PC-3 (cell line): ENCODE measurements at regions not wholly inside any gene's neighbourhood (a gene's known extent, or its start where the extent isn't known, plus 50 kb on each side); places are given as distances from the start of the nearest gene placed in this dataset.

ENCODE experiments used
- ATAC-seq: fragments of 200-7000 bp; cut with Tn5 transposase; 2 replicates; pipeline ENCODE4 v1.9.1; 2020; ENCODE audit warnings: mild to moderate bottlenecking, moderate library complexity
- BruUV-seq: library from RNA; stranded (reverse); fragments of 400-500 nt; replicated peaks from 2 replicates; lab custom pipeline; 2021; lab: Mats Ljungman, UMichigan
- CTCF ChIA-PET: fragments of 300-600 bp; sonication (Branson Sonifier 250); formaldehyde crosslinking; loops from one replicate; lab custom pipeline; 2022; ENCODE audit warnings: antibody characterized with exemption; lab: Charles Lee
- POLR2A ChIA-PET: fragments of 300-600 bp; sonication (Branson Sonifier 250); formaldehyde crosslinking; loops from one replicate; lab custom pipeline; 2022; ENCODE audit warnings: antibody characterized with exemption; ENCODE audit not compliant: unreplicated experiment; lab: Charles Lee
- DNase-seq: peaks from one replicate; pipeline ENCODE4 v3.0.0-alpha.2; 2015
- H2AFZ ChIP-seq: fragments of 300-600 bp; sonication (generic); 2 replicates; pipeline ENCODE4 v1.6.0; 2016; ENCODE audit warnings: antibody characterized with exemption, low read length
- H3F3A ChIP-seq: fragments of 300-600 bp; sonication (generic); one replicate; pipeline ENCODE4 v1.6.0; 2017; ENCODE audit warnings: antibody characterized with exemption, low read length, control low read depth, mild to moderate bottlenecking; ENCODE audit not compliant: unreplicated experiment
- H3K27ac ChIP-seq: fragments of 300-600 bp; sonication (generic); 2 replicates; pipeline ENCODE4 v1.5.1; 2016; ENCODE audit warnings: mild to moderate bottlenecking, low read length
- H3K27me3 ChIP-seq: fragments of 300-600 bp; sonication (generic); 2 replicates; pipeline ENCODE4 v1.6.1; 2016; ENCODE audit warnings: low read length, mixed read lengths
- H3K36me3 ChIP-seq: fragments of 300-600 bp; sonication (generic); 2 replicates; pipeline ENCODE4 v1.6.1; 2016; ENCODE audit warnings: low read depth, mixed run types, low read length, mixed read lengths
- H3K4me1 ChIP-seq: fragments of 300-600 bp; sonication (generic); 2 replicates; pipeline ENCODE4 v1.5.1; 2016; ENCODE audit warnings: low read length; ENCODE audit not compliant: insufficient read depth
- H3K4me2 ChIP-seq: fragments of 300-600 bp; sonication (generic); 2 replicates; pipeline ENCODE4 v1.6.0; 2016; ENCODE audit warnings: low read length
- H3K4me3 ChIP-seq: fragments of 300-600 bp; sonication (generic); 2 replicates; pipeline ENCODE4 v1.5.1; 2016; ENCODE audit warnings: mild to moderate bottlenecking, low read length, mixed read lengths
- H3K79me2 ChIP-seq: fragments of 300-600 bp; sonication (generic); 2 replicates; pipeline ENCODE4 v1.6.1; 2017; ENCODE audit warnings: low read length, mixed read lengths
- H3K9ac ChIP-seq: fragments of 300-600 bp; sonication (generic); 2 replicates; pipeline ENCODE4 v1.6.0; 2016; ENCODE audit warnings: mild to moderate bottlenecking, low read length
- H3K9me2 ChIP-seq: fragments of 300-600 bp; sonication (generic); replicated peaks from 2 replicates; pipeline ENCODE4 v1.6.1; 2016; ENCODE audit warnings: mixed run types, low read length, mixed read lengths
- H3K9me3 ChIP-seq: fragments of 300-600 bp; sonication (generic); 2 replicates; pipeline ENCODE4 v1.6.1; 2016; ENCODE audit warnings: low read length, mixed read lengths
- H4K20me1 ChIP-seq: fragments of 300-600 bp; sonication (generic); 2 replicates; pipeline ENCODE4 v1.6.1; 2016; ENCODE audit warnings: low read length, mixed read lengths
- EZH2 ChIP-seq: fragments of 300-600 bp; sonication (generic); IDR thresholded peaks from one replicate; pipeline ENCODE4 v1.6.1; 2017; ENCODE audit warnings: antibody characterized with exemption, mild to moderate bottlenecking, low read length; ENCODE audit not compliant: unreplicated experiment
- EZH2phosphoT487 ChIP-seq: fragments of 300-600 bp; sonication (generic); IDR thresholded peaks from 2 replicates; pipeline ENCODE4 v1.6.1; 2018; ENCODE audit warnings: mild to moderate bottlenecking, antibody characterized with exemption, low read length, borderline replicate concordance
- intact Hi-C: fragments of 100-400 bp; cut with micrococcal nuclease; formaldehyde crosslinking; loops from 2 replicates; pipeline ENCODE4 v1.9.0; 2023
- TF ChIP-seq, protein P1 (sequence below): fragments of 300-600 bp; sonication (generic); conservative IDR thresholded peaks from 2 replicates; pipeline ENCODE4 v1.5.1; 2017; ENCODE audit warnings: antibody characterized with exemption, low read depth, mild to moderate bottlenecking, low read length

DNA sequence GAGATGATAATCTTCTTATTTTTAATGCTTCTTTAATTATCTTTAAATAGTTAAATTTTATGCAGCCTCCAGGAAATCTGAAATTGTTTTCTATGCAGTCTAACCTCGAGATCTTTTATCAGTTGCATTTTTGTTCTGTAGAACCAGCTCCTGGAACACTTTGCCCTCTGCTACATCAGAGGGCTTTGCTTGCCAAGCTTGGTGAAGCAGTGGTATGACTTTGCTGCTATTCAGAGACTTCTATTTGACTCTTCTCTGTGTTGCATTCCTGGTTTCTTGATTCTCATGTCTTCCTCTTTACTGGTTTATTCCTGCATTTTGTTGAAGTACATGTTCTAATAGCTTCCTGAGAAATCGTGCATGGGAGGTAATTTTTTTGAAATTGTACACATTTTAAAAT is 163.7 kb upstream of the TMEM229A start:
- TF ChIP-seq, protein P1, sequence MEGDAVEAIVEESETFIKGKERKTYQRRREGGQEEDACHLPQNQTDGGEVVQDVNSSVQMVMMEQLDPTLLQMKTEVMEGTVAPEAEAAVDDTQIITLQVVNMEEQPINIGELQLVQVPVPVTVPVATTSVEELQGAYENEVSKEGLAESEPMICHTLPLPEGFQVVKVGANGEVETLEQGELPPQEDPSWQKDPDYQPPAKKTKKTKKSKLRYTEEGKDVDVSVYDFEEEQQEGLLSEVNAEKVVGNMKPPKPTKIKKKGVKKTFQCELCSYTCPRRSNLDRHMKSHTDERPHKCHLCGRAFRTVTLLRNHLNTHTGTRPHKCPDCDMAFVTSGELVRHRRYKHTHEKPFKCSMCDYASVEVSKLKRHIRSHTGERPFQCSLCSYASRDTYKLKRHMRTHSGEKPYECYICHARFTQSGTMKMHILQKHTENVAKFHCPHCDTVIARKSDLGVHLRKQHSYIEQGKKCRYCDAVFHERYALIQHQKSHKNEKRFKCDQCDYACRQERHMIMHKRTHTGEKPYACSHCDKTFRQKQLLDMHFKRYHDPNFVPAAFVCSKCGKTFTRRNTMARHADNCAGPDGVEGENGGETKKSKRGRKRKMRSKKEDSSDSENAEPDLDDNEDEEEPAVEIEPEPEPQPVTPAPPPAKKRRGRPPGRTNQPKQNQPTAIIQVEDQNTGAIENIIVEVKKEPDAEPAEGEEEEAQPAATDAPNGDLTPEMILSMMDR = no peak
- TF ChIP-seq EZH2 = no peak
- TF ChIP-seq EZH2phosphoT487 = no peak
- H4K20me1 ChIP-seq = no peaks in the 10 kb centered on the region
- no peak for ATAC-seq
- H3K27me3 ChIP-seq = no peaks in the 10 kb centered on the region
- ChIA-PET CTCF (no interaction called here), POLR2A (no interaction called here)
- intact Hi-C loops = no loop called here
- H3K9ac ChIP-seq = no peak overlapping the region
- no peak overlapping the region for H3K4me3 ChIP-seq
- H3F3A ChIP-seq = no peaks in the 10 kb centered on the region
- no peak overlapping the region for H3K27ac ChIP-seq
- no peak for DNase-seq
- no TSS peak for BruUV-seq
- no peaks in the 10 kb centered on the region for H3K36me3 ChIP-seq
- H2AFZ ChIP-seq = no peak overlapping the region
- H3K79me2 ChIP-seq = no peaks in the 10 kb centered on the region
- no peaks in the 10 kb centered on the region for H3K9me2 ChIP-seq
- no peaks in the 10 kb centered on the region for H3K9me3 ChIP-seq
- no peaks in the 10 kb centered on the region for H3K4me1 ChIP-seq
- no peak overlapping the region for H3K4me2 ChIP-seq

DNA sequence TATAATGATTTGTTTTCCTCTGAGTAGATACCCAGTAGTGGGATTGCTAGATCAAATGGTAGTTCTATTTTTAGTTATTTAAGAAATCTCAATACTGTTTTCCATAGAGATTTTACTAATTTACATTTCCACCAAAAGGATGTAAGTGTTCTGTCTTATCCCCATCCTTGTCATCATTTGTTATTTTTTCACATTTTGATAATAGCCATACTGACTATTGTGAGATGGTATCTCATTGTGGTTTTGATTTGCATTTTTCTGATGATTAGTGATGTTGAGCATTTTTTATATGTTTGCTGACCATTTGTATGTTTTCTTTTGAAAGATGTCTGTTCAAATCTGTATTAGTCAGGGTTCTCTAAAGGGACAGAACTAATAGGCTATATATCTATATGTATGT is 160.0 kb upstream of the TMEM229A start:
- no peak overlapping the region for H2AFZ ChIP-seq
- H3F3A ChIP-seq = no peaks in the 10 kb centered on the region
- CTCF ChIA-PET = no interaction called here
- H3K27ac ChIP-seq = no peak overlapping the region
- H3K4me1 ChIP-seq = no peaks in the 10 kb centered on the region
- no peaks in the 10 kb centered on the region for H3K36me3 ChIP-seq
- H3K9me2 ChIP-seq = no peaks in the 10 kb centered on the region
- no TSS peak for BruUV-seq
- POLR2A ChIA-PET = no interaction called here
- H3K4me3 ChIP-seq = no peak overlapping the region
- H3K9me3 ChIP-seq = no peaks in the 10 kb centered on the region
- no peaks in the 10 kb centered on the region for H3K79me2 ChIP-seq
- intact Hi-C loops = no loop called here
- no peak for TF ChIP-seq EZH2
- no peak for TF ChIP-seq EZH2phosphoT487
- TF ChIP-seq, protein P1 = no peak
- ATAC-seq (no peak), DNase-seq (no peak)
- no peaks in the 10 kb centered on the region for H3K27me3 ChIP-seq
- H3K4me2 ChIP-seq = no peak overlapping the region
- no peaks in the 10 kb centered on the region for H4K20me1 ChIP-seq
- H3K9ac ChIP-seq = no peak overlapping the region

DNA sequence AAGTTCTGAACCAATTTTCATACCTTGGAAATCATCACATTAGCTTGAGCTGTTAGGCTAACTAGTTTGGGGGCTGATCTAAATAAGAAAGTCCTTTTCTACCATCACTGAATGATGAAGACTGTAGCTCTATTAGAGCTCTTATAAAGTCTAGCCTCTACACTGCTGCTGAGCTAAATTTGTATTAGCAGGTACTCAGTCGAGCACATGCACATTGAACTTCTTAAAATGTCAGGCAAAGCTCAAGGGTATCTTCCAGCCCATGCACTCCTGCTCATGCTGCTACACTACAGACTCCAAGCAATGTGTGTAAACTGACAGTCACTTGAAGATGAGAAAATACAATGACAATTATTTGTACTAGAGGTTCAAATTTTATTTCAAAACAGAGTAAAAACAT is 158.8 kb upstream of the TMEM229A start:
- BruUV-seq = no TSS peak
- H2AFZ ChIP-seq = no peak overlapping the region

More for the DNA sequence above, 158.8 kb upstream of the TMEM229A start:
- Histone ChIP-seq H3K9me3 (no peaks in the 10 kb centered on the region), H3K27ac (no peak overlapping the region), H3F3A (no peaks in the 10 kb centered on the region), H3K4me3 (no peak overlapping the region), H3K27me3 (no peaks in the 10 kb centered on the region), H3K79me2 (no peaks in the 10 kb centered on the region), H3K9me2 (no peaks in the 10 kb centered on the region), H3K36me3 (no peaks in the 10 kb centered on the region), H4K20me1 (no peaks in the 10 kb centered on the region), H3K9ac (no peak overlapping the region), H3K4me1 (no peaks in the 10 kb centered on the region), H3K4me2 (no peak overlapping the region)
- CTCF ChIA-PET = no interaction called here
- intact Hi-C loops = no loop called here
- DNase-seq = no peak
- no peak for ATAC-seq
- TF ChIP-seq, protein P1 = no peak
- TF ChIP-seq EZH2phosphoT487 = no peak
- TF ChIP-seq EZH2 = no peak
- POLR2A ChIA-PET = no interaction called here
